Psoas muscle (tissue), 7 donors: ENCODE measurements at regions not wholly inside any gene's neighbourhood (a gene's known extent, or its start where the extent isn't known, plus 50 kb on each side); places are given as distances from the start of the nearest gene placed in this dataset.

Source experiments
- ATAC-seq, 4 donors: fragments of 200-7000 bp; cut with Tn5 transposase; one replicate each; pipeline ENCODE4 v1.9.1; 2020; ENCODE audit warnings: moderate library complexity in 3 of 4, mild to moderate bottlenecking in 2 of 4
- DNase-seq, 2 donors: peaks; one replicate each; pipeline ENCODE4 v3.0.0-alpha.2; 2020
- H3K27ac ChIP-seq: fragments of 200-600 bp; one replicate; pipeline ENCODE4 v1.8.0; 2022
- H3K27me3 ChIP-seq, 3 donors: fragments of 200-600 bp in 1 of 3; one replicate each; pipeline versions ENCODE4 v1.6.1 to v1.8.0; 2013 to 2022; ENCODE audit warnings: low read length in 2 of 3, mild to moderate bottlenecking in 2 of 3, moderate library complexity in 1 of 3; ENCODE audit not compliant: insufficient read depth in 3 of 3
- H3K36me3 ChIP-seq, 2 donors: fragments of 200-600 bp in 1 of 2; one replicate each; pipeline versions ENCODE4 v1.6.1 to v1.8.0; 2013 to 2022; ENCODE audit warnings: low read depth in 1 of 2, mild to moderate bottlenecking in 1 of 2, moderate library complexity in 1 of 2; ENCODE audit not compliant: insufficient read depth in 1 of 2
- H3K4me1 ChIP-seq: fragments of 200-600 bp; one replicate; pipeline ENCODE4 v1.8.0; 2022
- H3K4me3 ChIP-seq: fragments of 200-600 bp; one replicate; pipeline ENCODE4 v1.8.0; 2022; ENCODE audit warnings: mild to moderate bottlenecking
- H3K9me3 ChIP-seq: fragments of 200-600 bp; one replicate; pipeline ENCODE4 v1.8.0; 2022
- WGBS, 3 donors: extraction: QIAGEN DNeasy Blood & Tissue Kit; methylation state at CpG; one replicate each; pipeline versions ENCODE4 v1.1.6 to v1.1.7; 2013; 5-methylcytosine and 5-hydroxymethylcytosine counted together
- intact Hi-C, 2 donors: fragments of 100-400 bp; cut with DNase I; formaldehyde crosslinking; loops; one replicate each; pipeline versions ENCODE4 v1.11.0 to v1.14.2; 2022
- TF ChIP-seq, protein P1 (sequence below): fragments of 200-600 bp; IDR thresholded peaks from one replicate; pipeline ENCODE4 v1.8.0; 2022; ENCODE audit warnings: antibody characterized with exemption
- donor health status: healthy with polysubstance abuse.
- donor health status: DM: no; HTN: no; CAD: no; lungs with moderate emphysema.
- donor health status: Bipolar disorder and iron deficiency.
- donor health status: healthy.
- donor health status: DM: yes; HTN: yes; CAD: no.
- donor health status: DM: no; HTN: no; CAD: no.
- donor health status: DM: yes; HTN: yes; CAD: no.

DNA sequence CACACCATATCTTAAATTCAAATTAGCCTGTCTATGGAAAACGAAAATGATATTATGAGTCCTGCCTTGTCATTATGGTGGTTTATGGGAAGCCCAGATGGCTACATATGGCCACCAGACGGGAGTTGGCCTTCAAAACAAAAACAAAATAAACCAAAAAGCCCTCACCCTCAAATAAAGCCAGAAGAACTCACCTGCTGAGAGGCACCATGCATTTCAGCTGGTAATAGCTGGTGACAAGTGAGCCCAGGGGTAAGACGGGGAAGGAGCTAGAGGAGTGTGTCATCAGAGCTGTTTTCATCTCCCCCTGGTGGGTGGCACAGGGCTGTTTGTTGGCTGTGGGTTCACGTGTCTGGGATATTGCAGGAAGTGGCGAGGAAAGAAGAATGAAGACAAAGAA, 152.9 kb downstream of the EFNB2 start:
- WGBS, 3 donors: 71 to 76% (median 75%) methylated on average over 5 of the region's 5 CpGs
- no peak for ATAC-seq
- H3K36me3 ChIP-seq: no peaks in the 10 kb centered on the region
- no peaks in the 10 kb centered on the region for H3K4me1 ChIP-seq
- no peak overlapping the region for H3K4me3 ChIP-seq
- peaks cover 0 to 6% (median 0%) of the 10 kb centered on the region in 3 donors for H3K27me3 ChIP-seq
- no peak overlapping the region for H3K27ac ChIP-seq
- intact Hi-C loops: no loop called here
- no peak for DNase-seq
- no peaks in the 10 kb centered on the region for H3K9me3 ChIP-seq
- TF ChIP-seq, protein P1, sequence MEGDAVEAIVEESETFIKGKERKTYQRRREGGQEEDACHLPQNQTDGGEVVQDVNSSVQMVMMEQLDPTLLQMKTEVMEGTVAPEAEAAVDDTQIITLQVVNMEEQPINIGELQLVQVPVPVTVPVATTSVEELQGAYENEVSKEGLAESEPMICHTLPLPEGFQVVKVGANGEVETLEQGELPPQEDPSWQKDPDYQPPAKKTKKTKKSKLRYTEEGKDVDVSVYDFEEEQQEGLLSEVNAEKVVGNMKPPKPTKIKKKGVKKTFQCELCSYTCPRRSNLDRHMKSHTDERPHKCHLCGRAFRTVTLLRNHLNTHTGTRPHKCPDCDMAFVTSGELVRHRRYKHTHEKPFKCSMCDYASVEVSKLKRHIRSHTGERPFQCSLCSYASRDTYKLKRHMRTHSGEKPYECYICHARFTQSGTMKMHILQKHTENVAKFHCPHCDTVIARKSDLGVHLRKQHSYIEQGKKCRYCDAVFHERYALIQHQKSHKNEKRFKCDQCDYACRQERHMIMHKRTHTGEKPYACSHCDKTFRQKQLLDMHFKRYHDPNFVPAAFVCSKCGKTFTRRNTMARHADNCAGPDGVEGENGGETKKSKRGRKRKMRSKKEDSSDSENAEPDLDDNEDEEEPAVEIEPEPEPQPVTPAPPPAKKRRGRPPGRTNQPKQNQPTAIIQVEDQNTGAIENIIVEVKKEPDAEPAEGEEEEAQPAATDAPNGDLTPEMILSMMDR: no peak

DNA sequence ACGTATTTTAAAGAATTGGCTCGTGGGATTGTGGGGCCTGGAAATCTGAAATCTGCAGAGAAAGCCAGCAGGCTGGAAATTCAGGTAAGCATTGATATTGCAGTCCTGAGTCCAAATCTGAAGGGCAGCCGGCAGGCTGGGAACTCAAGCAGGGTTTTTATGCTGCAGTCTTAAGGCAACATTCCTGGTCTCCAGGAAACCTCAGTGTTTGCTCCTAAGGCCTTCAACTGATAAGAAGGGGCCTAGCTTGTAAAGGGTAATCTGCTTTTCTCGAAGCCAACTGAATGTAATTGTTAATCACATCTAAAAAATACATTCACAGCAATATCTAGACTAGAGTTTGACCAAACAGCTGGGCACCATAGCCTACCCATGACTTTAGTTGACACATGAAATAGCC, 154.4 kb downstream of the EFNB2 start:
- H3K27ac ChIP-seq: no peak overlapping the region
- H3K36me3 ChIP-seq: no peaks in the 10 kb centered on the region
- DNase-seq: no peak
- H3K4me3 ChIP-seq: no peak overlapping the region
- peaks cover 0 to 6% (median 0%) of the 10 kb centered on the region in 3 donors for H3K27me3 ChIP-seq
- no peaks in the 10 kb centered on the region for H3K4me1 ChIP-seq
- intact Hi-C loops: no loop called here
- ATAC-seq: no peak
- 75 to 78% (median 77%) methylated on average over 4 of the region's 4 CpGs for WGBS, 3 donors
- H3K9me3 ChIP-seq: no peaks in the 10 kb centered on the region
- TF ChIP-seq, protein P1: no peak

DNA sequence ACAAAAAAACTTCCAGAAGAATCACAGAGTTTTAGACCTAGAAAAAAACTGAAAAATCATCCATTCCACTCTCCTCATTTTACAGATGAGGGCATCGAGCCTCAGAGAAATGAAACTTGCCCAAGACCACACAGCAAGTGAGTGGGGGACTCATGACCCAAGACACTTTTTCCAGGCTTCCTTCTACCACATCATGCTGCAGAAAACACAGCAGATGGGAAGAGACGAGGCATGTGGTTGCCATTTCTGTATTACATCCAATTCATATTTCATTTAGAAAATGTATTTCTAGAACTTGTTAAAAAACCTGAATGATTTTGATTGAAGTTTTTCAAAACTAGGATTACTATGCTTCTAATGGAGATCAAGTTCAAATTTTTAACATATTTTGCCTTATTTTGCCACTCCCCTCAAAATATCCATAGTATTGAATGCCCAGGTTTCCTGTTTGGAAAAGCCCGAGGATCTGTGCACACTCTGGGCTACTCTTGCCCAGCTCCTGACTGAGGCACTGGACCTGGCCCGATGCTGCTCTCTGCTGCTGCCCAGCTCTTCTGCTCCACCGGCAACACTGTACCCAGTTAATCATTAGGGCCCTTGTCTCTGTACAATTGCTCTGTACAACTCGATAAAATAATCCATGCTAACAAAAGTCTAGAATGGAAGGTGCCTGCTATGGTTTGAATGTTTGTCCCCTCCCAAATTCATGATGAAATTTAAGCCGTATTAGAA, 157.4 kb downstream of the EFNB2 start:
- no peaks in the 10 kb centered on the region for H3K4me1 ChIP-seq
- H3K9me3 ChIP-seq: no peaks in the 10 kb centered on the region
- 73 to 76% (median 76%) methylated on average over 7 of the region's 7 CpGs for WGBS, 3 donors
- H3K4me3 ChIP-seq: no peak overlapping the region
- ATAC-seq (no peak), DNase-seq (no peak)
- no peak overlapping the region for H3K27ac ChIP-seq
- TF ChIP-seq, protein P1: no peak
- peaks cover 0 to 6% (median 3%) of the 10 kb centered on the region in 3 donors for H3K27me3 ChIP-seq
- intact Hi-C loops: no loop called here
- no peaks in the 10 kb centered on the region for H3K36me3 ChIP-seq

DNA sequence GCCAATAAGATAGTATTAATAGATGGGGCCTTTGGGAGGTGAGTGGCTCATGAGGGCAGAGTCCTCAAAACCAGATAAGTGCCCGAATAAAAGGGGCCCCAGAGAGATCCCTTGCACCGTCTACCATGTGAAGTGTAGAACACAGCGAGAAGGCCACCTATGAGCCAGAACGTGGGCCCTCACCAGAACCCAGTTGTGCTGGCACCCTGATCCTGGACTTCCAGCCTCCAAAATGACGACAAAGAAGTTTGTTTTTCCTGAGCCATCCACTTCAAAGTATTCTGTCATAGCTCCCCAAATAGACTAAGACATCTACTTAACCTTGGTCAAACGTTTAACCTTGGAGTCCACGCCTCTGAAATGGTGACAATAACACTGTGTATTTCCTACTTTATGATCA, 158.1 kb downstream of the EFNB2 start:
- Histone ChIP-seq H3K4me1 (no peaks in the 10 kb centered on the region), H3K4me3 (no peak overlapping the region), H3K27me3 (peaks cover 0 to 6% (median 3%) of the 10 kb centered on the region in 3 donors), H3K36me3 (no peaks in the 10 kb centered on the region), H3K9me3 (no peaks in the 10 kb centered on the region), H3K27ac (no peak overlapping the region)
- TF ChIP-seq, protein P1: no peak
- DNase-seq: no peak
- intact Hi-C loops: no loop called here
- WGBS, 3 donors: 84 to 85% (median 84%) methylated on average over 7 of the region's 7 CpGs
- no peak for ATAC-seq
